ENCODE measurements at regions not wholly inside any gene's neighbourhood (a gene's known extent, or its start where the extent isn't known, plus 50 kb on each side); places are given as distances from the start of the nearest gene placed in this dataset.

DNA sequence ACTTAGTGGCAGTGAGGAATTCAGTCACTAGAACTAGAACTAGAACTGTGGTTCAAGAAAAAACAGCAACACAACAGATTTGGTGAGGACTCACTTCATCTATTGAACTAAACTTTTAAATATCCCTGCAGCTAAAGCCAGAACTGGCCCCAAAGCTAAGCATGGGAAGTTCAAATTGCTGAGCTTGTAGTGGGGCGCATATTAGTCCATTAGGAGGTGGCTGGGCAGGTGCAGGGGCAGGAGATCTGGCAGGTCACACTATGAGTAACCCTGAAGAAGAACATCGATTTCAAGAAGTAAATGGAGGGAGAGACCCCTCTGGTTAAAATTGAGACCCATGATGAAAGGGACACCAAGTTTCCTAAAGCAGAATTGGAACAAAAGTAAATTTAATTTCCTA, 73.8 kb upstream of the UBAC2 start:
- Histone ChIP-seq H3K4me3 (no peak overlapping the region), H3K27me3 (peaks cover 0 to 10% of the 10 kb centered on the region in 2 donors), H3K36me3 (no peaks in the 10 kb centered on the region), H3K9me3 (peaks cover 0 to under 1% (median 0%) of the 10 kb centered on the region in 4 donors), H3K4me1 (peaks cover 0 to 5% (median 0%) of the 10 kb centered on the region in 4 donors), H3K27ac (no peak overlapping the region)
- WGBS, 2 donors: 69 to 70% methylated on average over 2 of the region's 2 CpGs
- TF ChIP-seq CTCF (IDR thresholded peaks at IDR 0.05) (no peak), POLR2A (IDR thresholded peaks at IDR 0.05) (no peak), EP300 (IDR thresholded peaks at IDR 0.05) (no peak)
- DNase-seq (ENCODE audit: low spot score in 2 of 2): no peak

GRCh38 chr13:99129050-99129449, 71.6 kb upstream of the UBAC2 start:
- H3K27ac ChIP-seq: no peak overlapping the region
- TF ChIP-seq EP300 (IDR thresholded peaks at IDR 0.05) (no peak), POLR2A (IDR thresholded peaks at IDR 0.05) (no peak), CTCF (IDR thresholded peaks at IDR 0.05) (no peak)
- no peak overlapping the region for H3K4me3 ChIP-seq
- H3K9me3 ChIP-seq: peaks cover 0 to 5% (median 0%) of the 10 kb centered on the region in 4 donors
- H3K4me1 ChIP-seq: no peaks in the 10 kb centered on the region
- no peak for DNase-seq (ENCODE audit: low spot score in 2 of 2)
- no peaks in the 10 kb centered on the region for H3K36me3 ChIP-seq
- 77 to 79% methylated on average over 2 of the region's 2 CpGs for WGBS, 2 donors
- H3K27me3 ChIP-seq: no peaks in the 10 kb centered on the region

DNA sequence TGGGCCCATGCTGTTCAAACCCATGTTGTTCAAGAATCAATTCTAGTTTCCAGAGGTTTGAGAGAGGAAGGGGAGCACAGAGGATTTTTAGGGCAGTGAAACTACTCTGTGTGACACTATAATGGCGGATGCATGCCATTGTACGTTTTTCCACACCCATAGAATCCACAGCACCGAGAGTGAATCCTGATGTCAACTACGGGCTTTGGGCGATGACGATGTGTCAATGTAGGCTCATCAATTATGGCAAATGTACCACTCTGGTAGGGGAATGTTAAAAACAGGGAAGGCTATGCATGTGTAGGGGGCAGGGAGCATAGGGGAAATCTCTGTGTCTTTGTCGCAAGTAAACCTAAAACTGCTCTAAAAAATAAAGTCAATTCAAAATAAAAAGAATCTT, 70.7 kb upstream of the UBAC2 start:
- no peaks in the 10 kb centered on the region for H3K36me3 ChIP-seq
- DNase-seq (ENCODE audit: low spot score in 2 of 2): no peak
- 83 to 97% methylated on average over 7 of the region's 7 CpGs for WGBS, 2 donors
- peaks cover 0 to 5% (median 0%) of the 10 kb centered on the region in 4 donors for H3K9me3 ChIP-seq
- TF ChIP-seq CTCF (IDR thresholded peaks at IDR 0.05) (no peak), POLR2A (IDR thresholded peaks at IDR 0.05) (no peak), EP300 (IDR thresholded peaks at IDR 0.05) (no peak)
- H3K27ac ChIP-seq: no peak overlapping the region
- H3K27me3 ChIP-seq: no peaks in the 10 kb centered on the region
- H3K4me1 ChIP-seq: no peaks in the 10 kb centered on the region
- H3K4me3 ChIP-seq: no peak overlapping the region

- Histone ChIP-seq H3K4me1 (no peaks in the 10 kb centered on the region), H3K4me3 (no peak overlapping the region), H3K9me3 (peaks cover 0 to 5% (median 0%) of the 10 kb centered on the region in 4 donors), H3K27ac (no peak overlapping the region), H3K27me3 (no peaks in the 10 kb centered on the region), H3K36me3 (no peaks in the 10 kb centered on the region)
- TF ChIP-seq CTCF (IDR thresholded peaks at IDR 0.05) (no peak), POLR2A (IDR thresholded peaks at IDR 0.05) (no peak), EP300 (IDR thresholded peaks at IDR 0.05) (no peak)
- WGBS, 2 donors: 94 to 95% methylated on average over 4 of the region's 4 CpGs
- no peak for DNase-seq (ENCODE audit: low spot score in 2 of 2)
Observed at GRCh38 chr13:99131410-99131809, 69.2 kb upstream of the UBAC2 start.

GRCh38 chr13:99132295-99132835, 68.3 kb upstream of the UBAC2 start:
- Histone ChIP-seq H3K4me1 (no peaks in the 10 kb centered on the region), H3K27ac (no peak overlapping the region), H3K27me3 (no peaks in the 10 kb centered on the region), H3K4me3 (no peak overlapping the region), H3K36me3 (no peaks in the 10 kb centered on the region), H3K9me3 (peaks cover 0 to 5% (median 0%) of the 10 kb centered on the region in 4 donors)
- DNase-seq (ENCODE audit: low spot score in 2 of 2): no peak
- TF ChIP-seq CTCF (IDR thresholded peaks at IDR 0.05): no peak
- no peak for TF ChIP-seq POLR2A (IDR thresholded peaks at IDR 0.05)
- no peak for TF ChIP-seq EP300 (IDR thresholded peaks at IDR 0.05)
